Dedifferentiated amniotic fluid mesenchymal stem cell (primary cell): ENCODE measurements at regions not wholly inside any gene's neighbourhood (a gene's known extent, or its start where the extent isn't known, plus 50 kb on each side); places are given as distances from the start of the nearest gene placed in this dataset.
"Not testable (repeated sequence)": the region's sequence is repeated elsewhere in the genome, so short reads cannot be mapped to it uniquely, and the experiment has no call there.

Experiments used
- DNase-seq: peaks from one replicate; pipeline ENCODE4 v3.0.0-alpha.2; 2016; ENCODE audit errors: extremely low spot score

DNA sequence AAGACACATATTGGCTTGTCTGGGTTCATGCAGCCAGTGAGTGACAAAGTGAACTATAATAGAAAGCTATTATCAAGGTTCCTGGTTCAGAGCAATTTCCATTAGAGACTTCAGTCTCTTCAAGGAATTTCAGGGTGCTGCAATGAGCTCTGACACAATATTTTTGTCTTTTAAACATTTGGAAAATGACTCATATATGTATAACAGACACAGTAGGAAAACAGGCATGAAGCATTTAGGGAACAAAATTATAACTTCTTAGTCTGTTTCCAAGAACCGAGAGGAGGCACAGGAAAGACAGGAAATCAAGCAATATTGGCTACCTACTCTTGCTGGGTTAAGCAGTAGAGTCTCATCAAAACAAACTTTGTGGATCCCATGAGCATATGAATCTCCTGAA is 170.4 kb downstream of the PTPRC start:
- DNase-seq = no peak

- no peak for DNase-seq
Measured at GRCh38 chr1:198811449-198811848, 172.6 kb downstream of the PTPRC start.

- DNase-seq = no peak
Measured at GRCh38 chr1:198823626-198824025, 184.8 kb downstream of the PTPRC start.

DNA sequence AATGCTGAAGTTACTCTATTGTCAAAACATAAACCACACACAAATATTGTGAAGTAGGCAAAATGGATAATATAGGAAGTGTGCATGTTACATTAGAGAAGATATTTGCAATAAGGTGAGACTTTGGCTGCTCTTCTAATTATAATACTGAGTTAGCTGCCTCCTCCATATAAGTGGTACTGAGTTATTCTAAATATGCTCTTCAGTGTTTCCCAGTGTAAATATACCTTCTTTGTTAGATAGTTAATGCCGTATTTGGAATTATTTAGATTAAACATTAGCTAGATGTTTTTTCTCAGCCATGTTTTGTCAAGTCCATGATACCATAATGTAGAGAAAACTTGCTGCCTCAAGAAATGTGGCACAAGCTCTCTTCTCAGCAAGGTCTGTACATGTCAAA is 186.4 kb downstream of the PTPRC start:
- no peak for DNase-seq

GRCh38 chr1:198829356-198829755 is 190.5 kb downstream of the PTPRC start:
- no peak for DNase-seq

- no peak for DNase-seq
Measured at GRCh38 chr1:198829944-198830343, 191.1 kb downstream of the PTPRC start.

DNA sequence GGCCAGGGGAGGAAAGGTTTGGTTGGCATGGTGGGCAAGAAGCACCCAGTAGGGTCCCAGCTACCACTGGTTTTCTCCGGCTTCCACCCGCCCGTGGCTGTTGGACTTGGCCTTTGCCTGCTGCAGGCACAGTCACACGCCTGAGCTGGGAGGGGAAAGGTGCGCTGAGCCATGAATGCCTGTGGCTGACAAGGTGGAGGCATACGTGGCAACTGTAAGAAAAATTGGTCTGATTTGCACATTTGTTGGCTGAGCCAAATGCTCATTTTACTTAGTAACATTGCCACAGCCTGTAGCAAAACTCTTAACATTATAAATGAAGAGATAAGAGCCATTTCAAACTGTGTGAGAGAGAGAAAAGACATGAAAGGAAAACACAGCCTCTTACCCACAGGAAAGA is 191.6 kb downstream of the PTPRC start:
- no peak for DNase-seq

DNA sequence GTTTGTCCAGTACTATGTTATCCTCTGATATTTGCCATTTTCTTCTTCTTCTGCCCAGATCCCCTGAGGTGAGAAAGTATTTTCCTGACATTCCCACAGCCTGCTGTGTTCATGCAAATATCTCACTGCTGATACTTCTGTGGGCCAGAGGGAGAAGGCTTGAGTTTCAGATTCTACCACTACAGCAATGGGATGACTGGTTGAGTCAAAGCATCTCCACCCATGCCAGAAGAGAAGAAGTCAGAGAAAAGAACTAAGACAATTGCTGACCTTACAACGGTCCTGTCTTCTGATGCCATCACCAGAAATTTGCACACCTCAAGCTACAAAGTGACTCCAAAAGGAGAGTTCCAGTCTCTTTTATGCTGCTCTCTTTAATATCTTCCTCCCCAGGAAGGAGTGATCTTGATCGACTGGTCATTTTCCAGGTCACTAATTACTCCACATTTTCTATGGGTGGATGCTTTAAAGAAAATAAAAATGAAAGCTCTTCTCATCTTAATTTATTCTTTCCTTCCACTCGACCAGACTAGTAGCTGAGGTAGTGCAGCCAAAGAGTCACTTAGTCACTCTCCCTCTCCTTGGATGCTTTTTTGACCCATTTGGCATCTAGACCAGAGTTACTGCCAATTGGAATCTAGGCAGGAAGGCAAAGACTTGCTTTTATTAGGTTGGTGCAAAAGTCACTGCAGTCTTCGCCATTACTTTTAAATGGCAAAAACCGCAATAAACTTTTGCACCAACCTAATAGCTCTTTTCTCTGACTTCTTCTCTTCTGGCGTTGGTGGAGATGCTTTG is 195.1 kb downstream of the PTPRC start:
- no peak for DNase-seq

DNA sequence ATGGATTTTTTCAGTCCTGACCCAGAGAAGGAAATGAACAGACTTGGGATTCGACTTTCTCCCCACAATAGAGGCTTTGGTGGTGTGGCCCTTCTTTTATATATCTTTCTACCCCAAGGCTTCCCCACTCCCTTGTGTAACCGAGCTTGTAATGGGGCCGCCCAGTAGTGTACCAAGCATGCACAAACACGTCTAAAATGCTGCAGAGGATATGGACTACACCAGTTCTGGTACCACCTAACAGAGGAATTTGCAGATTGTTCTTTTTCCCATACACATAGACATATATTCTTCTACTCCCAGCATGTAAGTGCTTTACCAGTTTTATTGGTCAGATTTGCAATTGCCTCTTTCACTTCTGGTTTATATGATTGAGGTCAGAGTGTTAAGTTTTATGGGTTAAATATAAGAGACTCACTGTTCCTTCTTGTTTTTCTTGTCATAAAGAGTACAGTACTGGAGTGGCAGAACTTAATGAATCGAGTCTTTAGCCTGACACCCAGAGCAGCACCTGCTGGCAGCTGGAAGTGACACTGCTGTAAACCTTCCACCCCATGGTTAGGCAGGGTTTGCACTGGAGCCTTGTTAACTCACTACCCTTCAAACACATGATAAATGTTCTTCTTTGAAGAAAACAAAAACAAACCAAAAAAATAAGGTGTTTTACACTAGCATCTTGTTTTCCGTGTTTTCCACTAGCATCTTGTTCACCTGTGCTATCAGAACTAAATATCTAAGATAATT is 198.6 kb downstream of the PTPRC start:
- DNase-seq = no peak

DNA sequence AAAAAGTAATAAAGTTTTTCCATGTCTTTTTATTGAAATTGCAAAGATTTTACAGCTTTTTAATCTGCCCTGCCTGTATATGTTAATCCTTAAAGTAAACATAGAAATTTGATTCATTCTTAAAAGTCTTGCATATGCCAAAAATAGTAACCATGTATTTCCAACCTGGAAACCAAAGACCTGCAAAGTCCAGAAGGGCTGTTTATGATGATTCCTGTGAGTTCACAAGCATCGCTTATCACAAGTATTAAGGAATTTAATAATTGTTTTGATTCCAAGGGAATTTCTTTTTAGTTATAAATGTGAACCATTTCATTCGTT is 199.1 kb downstream of the PTPRC start:
- no peak for DNase-seq

- no peak for DNase-seq
Measured at GRCh38 chr1:198841477-198841876, 202.6 kb downstream of the PTPRC start.

DNA sequence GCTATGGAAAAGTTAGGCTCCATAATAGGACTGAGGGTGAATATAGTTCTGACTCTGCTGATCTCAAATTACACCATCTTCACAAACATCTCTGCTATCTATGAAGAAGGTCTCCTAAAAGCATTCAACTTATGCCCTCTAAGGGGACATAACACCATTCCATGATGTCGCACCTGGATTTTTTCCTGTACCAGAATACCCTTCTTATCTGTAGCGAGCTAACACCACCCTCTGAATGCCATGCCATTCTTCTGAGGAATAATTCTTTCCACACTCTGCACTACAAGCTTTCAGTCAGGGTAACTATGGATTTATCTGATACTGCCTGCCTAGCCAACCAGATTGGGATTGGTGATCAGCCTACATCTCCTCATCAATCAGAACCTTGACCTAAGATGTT is 203.8 kb downstream of the PTPRC start:
- no peak for DNase-seq

- DNase-seq = no peak
Measured at GRCh38 chr1:198845271-198845670, 206.4 kb downstream of the PTPRC start.

GRCh38 chr1:198845851-198846250 is 207.0 kb downstream of the PTPRC start:
- DNase-seq = no peak

DNA sequence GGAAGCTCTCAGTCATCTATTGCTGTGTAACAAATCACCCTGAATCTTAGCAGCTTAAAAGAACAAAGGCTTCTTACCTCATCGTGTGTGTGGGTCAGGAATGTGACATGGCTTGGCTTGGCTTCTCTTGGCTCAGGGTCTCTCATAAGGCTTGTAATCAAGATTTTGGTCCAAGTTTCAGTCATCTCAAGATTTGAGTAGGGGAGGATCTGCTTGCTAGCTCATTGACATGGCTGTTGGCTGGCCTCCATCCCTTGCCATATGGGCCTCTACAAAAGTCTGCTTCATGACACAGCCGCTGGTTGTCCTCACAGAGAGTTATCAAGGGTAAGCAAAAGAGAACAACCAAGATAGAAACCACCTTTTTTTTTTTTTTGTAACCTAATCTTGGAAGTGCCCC is 207.7 kb downstream of the PTPRC start:
- DNase-seq = no peak

DNA sequence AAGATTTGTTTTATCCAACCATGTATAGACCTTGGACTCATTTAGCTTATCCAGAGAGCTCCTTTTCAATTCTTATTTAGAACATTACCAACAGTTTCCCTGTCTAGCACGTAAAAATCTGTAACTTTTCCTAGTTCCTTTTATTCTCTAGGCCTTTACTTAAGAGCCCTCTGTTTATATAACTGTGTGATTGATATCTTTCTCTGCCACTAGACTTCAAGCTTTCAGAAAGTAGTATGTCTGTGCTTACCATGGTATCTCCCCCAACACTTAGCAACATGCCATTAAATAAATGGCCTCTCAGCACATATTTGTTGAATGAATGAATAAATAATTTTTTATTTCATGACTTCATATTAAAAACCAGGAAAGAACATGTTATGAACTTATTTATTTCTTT is 209.4 kb downstream of the PTPRC start:
- no peak for DNase-seq

- DNase-seq = no peak
Measured at GRCh38 chr1:198848649-198849048, 209.8 kb downstream of the PTPRC start.

DNA sequence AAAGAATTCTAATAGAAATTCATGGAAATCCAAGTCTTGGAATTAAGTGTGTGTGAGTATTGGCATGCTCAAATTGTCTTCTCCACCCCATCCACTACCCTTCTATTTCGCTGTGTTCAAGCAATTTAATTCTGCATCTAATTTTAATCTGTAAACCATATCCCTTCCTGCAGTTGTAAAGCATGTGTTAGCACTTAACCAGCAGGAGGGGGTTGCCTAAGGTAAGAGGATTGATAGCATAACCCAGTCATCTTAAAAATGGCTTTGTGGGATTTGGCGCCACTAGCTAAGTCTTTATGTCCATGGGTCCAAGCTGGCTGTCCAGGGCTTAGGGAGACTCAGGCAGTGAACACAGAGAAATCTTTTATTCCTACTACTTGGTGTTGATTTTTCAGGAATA is 210.3 kb downstream of the PTPRC start:
- no peak for DNase-seq

DNA sequence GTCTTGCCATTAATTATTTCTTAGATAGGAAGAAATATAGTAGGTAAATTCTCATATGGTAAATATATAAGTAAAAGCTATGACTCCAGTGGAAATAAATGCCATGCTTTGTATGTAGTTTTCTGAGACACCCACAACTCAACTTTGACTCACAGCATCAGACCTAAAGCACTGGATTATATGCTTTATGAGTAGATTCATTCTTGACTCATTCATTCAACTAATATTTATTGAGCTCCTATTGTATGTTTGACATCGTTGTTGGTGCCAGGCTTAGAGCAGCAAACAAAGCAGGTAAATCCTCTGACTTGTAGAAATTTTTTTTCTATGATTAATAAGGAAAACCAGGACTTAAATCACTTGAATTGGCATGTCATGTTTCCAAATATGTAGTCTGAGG is 211.4 kb downstream of the PTPRC start:
- DNase-seq = no peak

DNA sequence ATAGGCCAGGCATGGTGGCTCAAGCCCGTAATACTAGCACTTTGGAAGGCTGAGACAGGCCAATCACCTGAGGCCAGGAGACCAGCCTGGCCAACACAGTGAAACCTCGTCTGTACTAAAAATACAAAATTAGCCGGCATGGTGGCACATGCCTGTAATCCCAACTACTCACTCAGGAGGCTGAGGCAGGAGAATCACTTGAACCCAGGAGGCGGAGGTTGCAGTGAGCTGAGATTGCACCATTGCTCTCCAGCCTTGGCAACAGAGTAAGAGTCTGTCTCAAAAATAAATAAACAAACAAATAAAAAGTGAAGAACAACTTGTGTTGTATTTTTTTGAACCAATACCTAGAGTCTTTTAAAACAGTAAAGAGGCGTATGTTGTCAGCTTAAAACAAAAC is 212.1 kb downstream of the PTPRC start:
- DNase-seq = not testable (repeated sequence)

DNA sequence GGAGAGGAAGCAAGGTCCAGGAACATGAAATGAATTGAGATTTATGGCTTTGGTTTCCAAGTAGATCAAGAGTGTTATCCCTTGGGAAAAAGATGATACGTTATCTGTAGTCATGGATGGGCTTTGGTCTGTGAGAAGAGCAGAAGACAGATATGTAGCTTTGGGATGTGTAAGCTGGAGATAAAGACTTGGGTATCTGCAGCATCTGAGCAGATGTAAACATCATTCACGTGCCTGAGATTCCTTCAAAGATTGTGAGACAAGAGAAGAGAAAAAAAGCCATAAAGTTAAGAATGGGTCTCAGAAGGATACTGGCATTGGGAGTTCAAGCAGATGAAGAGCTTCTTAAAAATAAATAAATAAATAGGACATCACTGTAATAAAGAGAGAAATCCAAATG is 217.8 kb downstream of the PTPRC start:
- DNase-seq = no peak

DNA sequence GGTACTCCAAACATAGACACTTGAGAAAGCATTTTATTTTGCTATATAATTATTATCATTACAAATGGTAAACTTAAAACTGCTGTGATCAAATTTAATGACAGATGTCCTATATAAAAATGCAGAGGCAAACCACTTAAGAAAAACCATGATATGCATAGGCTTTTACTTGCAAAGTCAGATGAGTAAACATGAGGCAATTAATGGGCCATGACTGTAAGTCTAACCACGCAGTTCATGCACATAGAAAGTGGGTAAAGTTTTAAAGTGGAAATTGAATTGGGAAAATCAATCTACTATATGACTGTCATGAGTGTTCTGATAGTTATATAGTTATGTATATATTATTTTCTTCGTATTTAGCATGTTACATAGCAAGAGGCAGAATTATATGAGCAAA is 219.2 kb downstream of the PTPRC start:
- no peak for DNase-seq

- DNase-seq = no peak
Measured at GRCh38 chr1:198860371-198860770, 221.5 kb downstream of the PTPRC start.

- no peak for DNase-seq
Measured at GRCh38 chr1:198861636-198862035, 222.8 kb downstream of the PTPRC start.
